Activated CD8-positive, alpha-beta memory T cell treated with anti-CD3 and anti-CD28 coated beads, Interleukin-2, amount 50 U/mL, for 4 hours (primary cell): ENCODE measurements at regions not wholly inside any gene's neighbourhood (a gene's known extent, or its start where the extent isn't known, plus 50 kb on each side); places are given as distances from the start of the nearest gene placed in this dataset.

Experiments used
- DNase-seq: peaks from one replicate; pipeline ENCODE4 v3.0.0-alpha.2; 2020

DNA sequence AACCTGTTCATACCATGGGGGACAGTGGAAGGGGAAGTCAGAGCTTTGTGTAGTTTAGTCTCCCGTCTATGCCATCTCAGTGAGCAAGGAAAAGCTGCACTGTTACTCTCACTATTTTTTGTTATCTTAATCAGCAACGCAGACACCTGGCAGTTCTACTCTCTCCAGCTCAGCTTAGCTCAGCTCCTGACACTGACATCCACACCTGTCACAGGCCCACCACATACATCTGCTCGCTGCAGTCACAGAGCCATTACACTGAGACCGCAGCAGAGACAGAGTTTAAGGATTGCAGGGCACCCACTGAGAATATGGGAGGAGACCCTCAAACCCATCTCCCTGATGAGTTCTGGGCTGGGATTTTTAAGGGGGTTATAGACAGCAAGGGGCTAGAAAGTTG is 257.3 kb upstream of the AKR1E2 start:
- no peak for DNase-seq

DNA sequence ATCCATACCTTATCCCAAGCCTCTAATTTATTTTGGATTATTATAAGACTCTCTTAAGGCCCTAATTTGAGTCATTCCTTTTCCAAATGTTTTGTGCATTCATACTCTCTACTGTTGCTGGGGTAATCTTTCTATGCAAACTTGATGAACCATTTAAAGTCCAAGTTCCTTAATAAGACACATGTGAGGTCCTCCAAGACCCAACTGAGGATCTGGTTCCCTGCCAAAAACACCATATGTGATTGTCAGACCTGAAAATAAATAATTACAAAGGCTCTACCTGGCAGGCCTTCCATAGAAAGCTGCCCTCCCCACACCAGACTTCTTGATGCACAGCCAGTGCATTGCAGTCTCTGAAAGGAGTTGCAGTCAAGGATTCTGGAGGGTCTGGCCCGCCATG is 257.9 kb upstream of the AKR1E2 start:
- DNase-seq, result no peak

DNA sequence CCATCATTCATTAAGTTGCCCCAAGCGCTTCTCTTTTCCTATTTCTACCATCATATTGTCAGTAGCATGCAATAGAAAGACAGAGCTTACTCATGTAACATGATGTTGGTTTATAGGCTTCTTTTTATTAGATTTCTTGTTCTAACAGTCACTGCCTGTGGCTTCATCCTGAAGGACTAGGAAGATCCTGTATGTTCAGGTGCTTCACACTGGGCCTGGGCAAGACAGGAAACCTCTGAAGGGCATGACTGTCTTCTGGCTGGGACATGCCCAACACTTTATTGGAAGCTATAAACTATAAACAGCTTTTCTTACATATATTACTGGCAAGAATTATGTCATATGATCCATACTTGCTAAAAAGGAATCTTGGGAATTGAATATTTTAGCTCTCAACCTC is 258.4 kb upstream of the AKR1E2 start:
- DNase-seq, result no peak

- no peak for DNase-seq
Observed at GRCh38 chr10:4566011-4566410, 260.0 kb upstream of the AKR1E2 start.

DNA sequence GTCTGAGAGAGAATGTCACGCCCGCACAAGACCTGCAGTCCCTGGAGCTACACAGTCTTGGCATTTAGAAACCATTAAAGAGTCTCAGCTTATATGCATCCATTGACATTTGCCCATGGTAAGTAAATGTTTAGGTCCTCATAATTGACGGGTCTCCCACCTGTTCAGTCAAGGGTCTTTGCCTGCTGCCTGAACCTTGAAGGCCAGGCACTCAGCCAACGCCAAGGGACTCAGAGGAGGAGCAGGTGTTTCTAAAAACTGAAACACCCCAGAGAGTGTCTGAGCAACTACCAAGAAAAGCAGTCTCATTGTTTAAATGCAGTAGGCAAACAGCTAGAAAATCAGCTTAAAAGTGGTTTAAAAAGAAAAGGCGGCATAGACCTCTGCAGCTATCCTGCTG is 264.7 kb upstream of the AKR1E2 start:
- DNase-seq, result no peak

- no peak for DNase-seq
Observed at GRCh38 chr10:4557469-4557868, 268.5 kb upstream of the AKR1E2 start.

DNA sequence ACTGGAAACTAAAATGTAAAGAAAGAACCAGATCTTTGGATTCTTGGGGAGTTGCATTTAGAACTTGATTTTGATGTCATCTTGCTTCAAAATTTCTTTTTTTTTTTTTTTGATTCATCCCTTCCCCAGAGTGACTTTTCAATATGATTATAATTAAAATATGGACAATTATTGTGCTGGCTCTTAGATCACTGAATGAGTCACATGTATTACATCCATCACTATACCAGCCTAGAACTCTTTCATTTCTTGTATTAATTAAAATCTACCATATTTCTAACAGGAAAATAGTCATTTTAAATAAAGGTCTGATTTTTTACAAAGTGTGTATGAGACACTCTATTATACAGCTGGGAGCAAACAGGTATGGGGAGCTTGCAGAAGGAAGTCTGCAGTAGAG is 269.5 kb upstream of the AKR1E2 start:
- DNase-seq, result no peak

GRCh38 chr10:4555920-4556319 is 270.1 kb upstream of the AKR1E2 start:
- DNase-seq, result no peak

DNA sequence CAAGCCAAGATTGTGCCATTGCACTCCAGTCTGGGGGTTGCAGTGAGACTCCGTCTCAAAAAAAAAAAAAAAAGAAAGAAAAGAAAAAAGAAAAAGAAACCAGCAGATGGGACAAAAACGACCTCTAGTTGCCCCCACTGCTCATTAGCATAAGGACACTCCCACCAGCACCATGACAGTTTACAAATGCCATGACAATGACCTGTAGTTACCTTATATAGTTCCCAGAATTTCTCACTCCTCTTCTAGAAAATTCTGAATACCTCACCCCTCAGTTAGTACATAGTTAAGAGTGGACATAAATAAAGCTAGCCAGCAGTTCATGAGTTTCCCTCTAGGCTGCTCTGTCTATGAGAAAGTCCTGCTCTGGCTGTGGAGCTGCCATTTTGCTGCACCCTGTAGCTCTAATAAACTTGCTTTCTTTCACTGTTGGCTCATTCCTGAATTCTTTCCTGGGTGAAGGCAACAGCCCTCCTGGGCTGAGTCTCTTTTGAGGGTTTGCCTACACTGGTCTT is 276.8 kb upstream of the AKR1E2 start:
- DNase-seq, result no peak

- no peak for DNase-seq
Observed at GRCh38 chr10:4546931-4547330, 279.1 kb upstream of the AKR1E2 start.

DNA sequence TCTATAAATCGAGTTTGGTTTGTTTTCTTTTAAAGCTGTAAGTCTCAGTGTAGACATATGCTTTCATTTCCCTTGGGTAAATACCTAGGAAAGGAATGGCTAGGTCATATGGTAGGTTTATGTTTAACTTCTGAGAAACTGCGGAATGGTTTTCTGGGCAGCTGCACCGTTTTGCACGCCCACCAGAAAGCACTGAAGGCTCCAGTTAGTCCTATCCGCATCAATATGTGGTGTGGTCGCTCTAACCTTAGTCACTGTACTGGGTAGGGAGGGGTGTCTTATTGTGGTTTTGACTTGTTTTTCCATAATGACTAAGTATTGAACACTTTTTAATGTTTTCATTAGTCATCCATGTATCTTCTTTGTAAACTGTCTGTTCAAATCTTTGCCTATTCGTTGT is 279.5 kb upstream of the AKR1E2 start:
- no peak for DNase-seq

GRCh38 chr10:4545062-4545461 is 280.9 kb upstream of the AKR1E2 start:
- no peak for DNase-seq

GRCh38 chr10:4543938-4544533 is 282.0 kb upstream of the AKR1E2 start:
- DNase-seq, result no peak

GRCh38 chr10:4541292-4541691 is 284.7 kb upstream of the AKR1E2 start:
- DNase-seq, result no peak

DNA sequence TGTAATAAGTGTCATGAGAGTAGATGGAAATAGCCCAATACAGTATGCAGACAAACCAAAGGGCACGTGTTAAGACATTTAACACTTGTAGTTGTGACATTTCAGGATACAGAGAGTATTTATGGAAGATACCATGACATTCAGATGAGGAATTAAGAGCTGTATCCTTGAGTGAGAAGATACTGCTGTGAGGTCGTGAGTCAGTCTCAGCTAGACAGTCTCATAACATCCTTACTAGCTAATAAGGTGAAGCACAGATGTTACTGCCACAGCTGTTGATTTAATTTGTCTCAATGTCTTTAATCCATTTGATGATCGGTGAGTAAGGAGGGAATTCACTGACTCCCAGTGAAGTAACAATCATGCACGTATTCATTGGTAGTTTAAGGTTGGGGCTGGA is 288.0 kb upstream of the AKR1E2 start:
- no peak for DNase-seq

DNA sequence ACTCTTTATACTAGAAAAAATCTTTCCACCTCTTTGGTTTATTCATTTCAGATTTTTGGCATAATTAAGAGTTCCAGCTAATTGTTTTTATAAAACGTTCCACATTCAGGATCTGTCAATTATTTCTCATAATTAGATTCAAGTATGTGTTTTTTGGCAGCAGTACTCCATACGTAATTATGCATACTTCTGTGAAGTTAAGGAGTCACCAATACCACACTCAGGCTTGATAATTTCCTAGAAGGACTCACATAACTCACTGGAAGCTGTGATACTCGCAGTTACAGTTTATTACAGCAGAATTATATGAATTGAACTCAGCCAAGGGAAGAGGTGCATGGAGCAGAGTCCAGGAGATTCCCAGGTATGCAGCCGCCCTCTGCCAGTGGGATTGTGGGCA is 290.5 kb upstream of the AKR1E2 start:
- DNase-seq, result no peak

- no peak for DNase-seq
Observed at GRCh38 chr10:4533621-4534020, 292.4 kb upstream of the AKR1E2 start.

- no peak for DNase-seq
Observed at GRCh38 chr10:4532976-4533375, 293.0 kb upstream of the AKR1E2 start.

DNA sequence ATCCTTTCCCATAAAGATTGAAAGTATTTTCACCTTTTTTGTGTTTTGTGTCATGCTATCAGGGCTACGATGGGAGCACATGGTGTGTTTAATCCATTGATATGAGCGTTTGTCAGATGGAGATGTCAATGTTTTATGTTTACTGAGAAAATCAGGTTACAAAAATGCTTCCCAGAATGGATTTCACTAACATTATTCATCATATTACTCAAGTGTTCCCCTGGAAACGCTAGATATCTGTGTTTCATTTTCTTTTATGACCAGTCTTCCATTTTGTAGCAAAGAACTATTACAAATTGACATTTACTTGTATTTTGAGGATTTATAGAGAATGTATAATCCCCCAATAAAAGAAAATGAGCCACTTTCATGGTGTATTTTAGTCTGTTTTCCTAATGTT is 293.5 kb upstream of the AKR1E2 start:
- no peak for DNase-seq

DNA sequence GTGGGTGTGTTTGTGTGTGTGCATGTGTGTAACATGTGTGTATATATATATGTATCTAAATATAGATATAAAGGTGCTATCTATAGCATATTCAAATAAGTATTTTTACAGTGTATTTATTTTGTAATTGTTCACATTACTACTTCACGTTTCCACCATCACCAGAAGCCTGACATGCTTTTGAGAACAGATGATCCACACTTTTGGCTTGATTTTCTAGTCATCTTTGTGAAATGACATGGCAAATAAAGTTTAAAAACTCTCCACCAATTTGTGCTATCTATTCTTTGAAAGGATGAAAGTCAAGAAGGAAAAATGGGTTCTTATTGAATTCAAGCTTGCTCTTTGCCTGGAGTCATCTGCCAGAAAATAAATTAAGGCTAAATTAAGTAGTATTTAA is 294.0 kb upstream of the AKR1E2 start:
- DNase-seq, result no peak

GRCh38 chr10:4529266-4529665 is 296.7 kb upstream of the AKR1E2 start:
- no peak for DNase-seq

DNA sequence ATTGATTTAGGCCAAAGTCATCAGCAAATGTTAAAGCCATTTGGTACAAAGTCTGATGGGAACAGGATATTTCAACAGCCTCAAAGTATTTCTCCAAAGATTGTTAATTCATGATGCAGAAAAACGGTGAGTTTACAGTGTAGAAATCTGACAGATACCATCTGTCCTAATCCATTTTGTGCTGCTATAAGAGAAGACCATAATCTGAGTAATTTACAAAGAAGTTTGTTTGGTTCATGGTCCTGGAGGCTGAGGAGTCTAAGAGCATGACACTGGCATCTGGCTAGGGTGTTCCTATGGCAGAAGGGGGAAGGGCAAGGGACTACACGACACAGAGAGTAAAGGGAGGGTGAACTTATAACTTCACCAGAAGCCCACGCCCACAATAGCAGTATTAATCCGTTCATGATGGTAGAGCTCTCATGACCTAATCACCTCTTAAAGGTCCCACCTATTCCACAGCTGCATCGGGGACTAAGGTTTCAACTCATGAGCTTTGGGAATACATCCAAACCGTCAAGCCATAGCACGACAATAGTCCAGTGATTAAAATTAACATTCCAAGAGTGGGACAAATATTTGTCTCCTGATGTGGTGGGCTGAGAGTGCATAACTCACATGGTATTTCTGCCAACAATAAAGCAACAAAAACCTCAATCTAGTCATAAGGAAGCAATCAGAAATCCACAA is 298.6 kb upstream of the AKR1E2 start:
- DNase-seq, result no peak

DNA sequence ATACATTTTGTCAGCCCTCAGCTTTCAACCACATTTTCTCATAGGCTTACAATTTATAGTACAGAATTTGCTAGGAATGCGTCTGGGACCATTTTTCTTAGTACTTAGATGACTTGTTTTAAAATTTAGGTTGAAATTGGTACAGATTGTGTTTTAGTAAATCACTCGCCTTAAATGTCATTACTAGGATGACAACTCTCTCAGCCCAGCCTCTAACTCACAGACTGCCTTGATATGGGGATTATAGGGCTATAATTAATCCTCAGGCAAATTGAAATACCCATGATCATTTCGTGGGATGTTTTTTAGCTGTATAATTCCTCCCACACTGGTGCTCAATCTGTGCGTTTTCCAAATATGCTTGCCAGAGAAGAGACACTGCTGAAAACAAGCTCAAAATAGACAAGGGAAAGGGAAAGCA is 299.7 kb upstream of the AKR1E2 start:
- no peak for DNase-seq

- DNase-seq, result no peak
Observed at GRCh38 chr10:4525103-4525502, 300.9 kb upstream of the AKR1E2 start.
